ENCODE measurements at regions not wholly inside any gene's neighbourhood (a gene's known extent, or its start where the extent isn't known, plus 50 kb on each side); places are given as distances from the start of the nearest gene placed in this dataset.
"Not testable (repeated sequence)": the region's sequence is repeated elsewhere in the genome, so short reads cannot be mapped to it uniquely, and the experiment has no call there.

GRCh38 chr6:165184192-165184979 is 125.0 kb downstream of the C6orf118 start:
- H3K4me1 Mint-ChIP-seq, result no peaks in the 10 kb centered on the region

DNA sequence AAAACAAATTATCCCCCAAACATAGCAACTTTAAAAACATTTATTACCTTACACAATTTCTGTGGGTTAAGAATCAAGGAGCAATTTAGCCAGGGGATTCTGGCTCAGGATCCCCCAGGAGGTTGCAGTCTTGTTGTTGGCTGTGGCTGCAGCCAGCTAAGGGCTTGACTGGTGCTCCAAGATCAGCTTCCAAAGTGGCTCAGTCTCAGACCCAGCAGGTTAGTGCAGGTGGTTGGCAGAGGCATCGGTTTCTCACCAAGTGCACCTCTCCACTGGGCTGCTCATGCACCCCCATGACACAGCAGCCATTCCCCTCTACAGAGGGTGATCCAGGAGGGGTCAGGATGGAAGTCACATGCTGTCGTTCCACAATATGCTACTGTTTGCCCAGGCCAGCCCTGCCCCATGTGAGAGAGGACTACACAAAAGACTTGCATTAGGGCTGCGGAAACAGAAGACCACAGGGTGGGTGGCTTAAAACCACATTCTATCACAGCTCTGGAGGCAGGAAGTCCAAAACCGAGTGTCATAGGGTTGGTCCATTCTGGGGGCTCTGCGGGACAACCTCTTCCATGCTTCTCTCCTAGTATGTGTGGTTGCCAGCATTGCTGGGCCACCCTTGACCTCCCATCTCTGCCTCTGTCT is 125.8 kb downstream of the C6orf118 start:
- H3K9me3 Mint-ChIP-seq, result peaks cover 9% of the 10 kb centered on the region
- H3K4me3 Mint-ChIP-seq, result no peak overlapping the region
- H3K36me3 Mint-ChIP-seq, result no peaks in the 10 kb centered on the region
- no peak for DNase-seq
- H3K27me3 Mint-ChIP-seq, result no peaks in the 10 kb centered on the region
- H3K4me1 Mint-ChIP-seq, result no peaks in the 10 kb centered on the region
- no peak overlapping the region for H3K27ac Mint-ChIP-seq

More at GRCh38 chr6:165184192-165184979, 125.0 kb downstream of the C6orf118 start:
- H3K36me3 Mint-ChIP-seq, result no peaks in the 10 kb centered on the region
- no peak for DNase-seq
- H3K27me3 Mint-ChIP-seq, result no peaks in the 10 kb centered on the region
- H3K27ac Mint-ChIP-seq, result no peak overlapping the region
- H3K9me3 Mint-ChIP-seq, result peaks cover 9% of the 10 kb centered on the region
- H3K4me3 Mint-ChIP-seq, result no peak overlapping the region

DNA sequence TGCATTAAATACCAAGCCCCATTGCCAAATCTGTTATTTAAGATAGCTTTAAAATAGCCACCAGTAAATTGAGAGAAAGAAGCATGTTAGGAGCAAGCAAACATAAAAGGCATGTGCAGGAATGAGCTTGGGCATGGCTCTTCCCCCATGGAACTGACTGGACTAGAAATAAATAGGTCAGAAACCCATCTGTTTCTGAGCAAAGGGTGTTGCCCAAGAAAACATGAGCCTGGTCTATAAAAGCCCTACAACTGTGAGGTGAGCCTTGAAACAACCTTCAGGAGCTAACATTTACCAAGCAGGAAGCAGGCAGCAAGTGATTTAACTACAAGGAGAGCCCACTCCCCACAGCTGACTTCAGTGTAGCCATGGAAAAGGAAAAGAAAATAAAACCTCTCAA is 126.3 kb downstream of the C6orf118 start:
- Mint-ChIP-seq H3K27ac (no peak overlapping the region), H3K4me1 (no peaks in the 10 kb centered on the region), H3K27me3 (no peaks in the 10 kb centered on the region), H3K36me3 (no peaks in the 10 kb centered on the region), H3K9me3 (peaks cover 10% of the 10 kb centered on the region), H3K4me3 (no peak overlapping the region)
- DNase-seq, result no peak

DNA sequence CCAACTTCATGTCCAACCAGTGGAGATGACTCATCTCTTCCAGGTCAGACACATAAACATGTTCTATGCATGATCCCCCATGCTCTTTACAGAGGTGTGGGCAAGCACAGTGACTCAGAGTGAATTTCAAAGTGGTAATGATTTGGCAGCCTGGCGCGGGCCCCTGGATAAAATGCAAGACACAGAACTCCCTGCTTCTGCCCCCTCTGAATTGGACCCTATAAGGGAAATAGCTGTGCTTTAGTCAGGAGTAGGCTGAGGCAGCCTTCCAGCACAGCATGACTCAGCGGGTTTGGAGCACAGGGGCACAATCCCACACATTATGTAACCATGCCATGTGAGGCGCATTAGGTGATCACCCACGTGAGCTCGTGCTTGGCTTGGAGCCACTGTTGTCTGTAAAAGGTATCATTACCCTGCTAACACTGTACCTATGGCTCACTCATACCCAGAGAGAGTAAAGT is 127.4 kb downstream of the C6orf118 start:
- Mint-ChIP-seq H3K4me1 (no peaks in the 10 kb centered on the region), H3K27me3 (no peaks in the 10 kb centered on the region), H3K9me3 (peaks cover 10% of the 10 kb centered on the region), H3K4me3 (no peak overlapping the region), H3K27ac (no peak overlapping the region), H3K36me3 (no peaks in the 10 kb centered on the region)
- no peak for DNase-seq

GRCh38 chr6:165178056-165178455 is 131.3 kb downstream of the C6orf118 start:
- Mint-ChIP-seq H3K4me1 (no peaks in the 10 kb centered on the region), H3K27me3 (no peaks in the 10 kb centered on the region), H3K9me3 (peaks cover 11% of the 10 kb centered on the region), H3K27ac (no peak overlapping the region), H3K36me3 (no peaks in the 10 kb centered on the region), H3K4me3 (no peak overlapping the region)
- no peak for DNase-seq

GRCh38 chr6:165173484-165173883 is 135.9 kb downstream of the C6orf118 start:
- Mint-ChIP-seq H3K4me1 (no peaks in the 10 kb centered on the region), H3K27me3 (no peaks in the 10 kb centered on the region), H3K27ac (no peak overlapping the region), H3K4me3 (no peak overlapping the region), H3K36me3 (no peaks in the 10 kb centered on the region), H3K9me3 (peaks cover 8% of the 10 kb centered on the region)
- no peak for DNase-seq

GRCh38 chr6:165167861-165168260 is 141.5 kb downstream of the C6orf118 start:
- peaks cover 10% of the 10 kb centered on the region for H3K9me3 Mint-ChIP-seq
- no peaks in the 10 kb centered on the region for H3K27me3 Mint-ChIP-seq
- DNase-seq, result no peak
- H3K36me3 Mint-ChIP-seq, result no peaks in the 10 kb centered on the region
- no peaks in the 10 kb centered on the region for H3K4me1 Mint-ChIP-seq
- no peak overlapping the region for H3K27ac Mint-ChIP-seq
- no peak overlapping the region for H3K4me3 Mint-ChIP-seq

DNA sequence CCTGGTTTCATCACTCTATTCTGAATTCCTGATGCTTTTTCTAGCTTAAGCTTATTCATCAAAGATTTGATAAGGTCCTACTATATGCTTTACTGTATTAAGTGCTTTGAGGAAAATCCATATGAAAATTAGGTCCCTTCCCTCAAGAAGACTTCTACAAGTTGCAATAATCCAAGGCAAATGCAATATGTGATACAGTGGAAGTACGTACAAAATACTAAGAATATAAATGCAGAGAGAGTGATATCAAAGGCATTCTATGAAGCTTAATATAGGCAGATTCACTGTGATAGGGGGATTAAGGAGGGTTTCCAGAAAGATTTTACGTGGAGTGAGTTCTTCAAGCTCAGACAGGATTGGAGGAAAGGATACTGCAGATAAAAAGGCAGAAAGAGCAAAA is 142.1 kb downstream of the C6orf118 start:
- Mint-ChIP-seq H3K9me3 (peaks cover 12% of the 10 kb centered on the region), H3K36me3 (no peaks in the 10 kb centered on the region), H3K27me3 (no peaks in the 10 kb centered on the region), H3K4me1 (no peaks in the 10 kb centered on the region), H3K4me3 (no peak overlapping the region), H3K27ac (no peak overlapping the region)
- no peak for DNase-seq

GRCh38 chr6:165163519-165163918 is 145.9 kb downstream of the C6orf118 start:
- H3K4me3 Mint-ChIP-seq, result no peak overlapping the region
- no peaks in the 10 kb centered on the region for H3K4me1 Mint-ChIP-seq
- no peaks in the 10 kb centered on the region for H3K36me3 Mint-ChIP-seq
- peaks cover 7% of the 10 kb centered on the region for H3K9me3 Mint-ChIP-seq
- no peaks in the 10 kb centered on the region for H3K27me3 Mint-ChIP-seq
- no peak overlapping the region for H3K27ac Mint-ChIP-seq
- DNase-seq, result no peak

DNA sequence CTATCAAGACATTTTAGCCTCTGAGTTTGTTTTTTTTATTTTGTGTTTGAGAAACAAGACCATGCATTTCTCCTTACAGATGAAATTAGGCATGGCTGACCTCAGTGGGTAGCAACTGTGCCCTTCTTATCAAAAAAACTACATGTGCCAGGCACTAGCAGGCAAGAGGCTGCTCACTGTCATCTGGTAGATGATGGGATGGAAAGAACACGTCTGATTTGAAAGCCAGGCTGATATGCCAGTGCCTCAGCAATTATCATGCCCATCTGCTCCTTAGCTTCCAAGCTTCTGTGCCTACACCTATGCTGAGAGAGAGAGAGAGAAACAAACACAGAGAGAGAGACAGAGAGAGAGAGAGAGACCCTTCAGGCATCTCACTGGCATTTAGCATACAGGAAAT is 149.9 kb downstream of the C6orf118 start:
- Mint-ChIP-seq H3K27me3 (no peaks in the 10 kb centered on the region), H3K9me3 (peaks cover 6% of the 10 kb centered on the region), H3K4me1 (no peaks in the 10 kb centered on the region), H3K4me3 (no peak overlapping the region), H3K36me3 (no peaks in the 10 kb centered on the region), H3K27ac (no peak overlapping the region)
- no peak for DNase-seq

DNA sequence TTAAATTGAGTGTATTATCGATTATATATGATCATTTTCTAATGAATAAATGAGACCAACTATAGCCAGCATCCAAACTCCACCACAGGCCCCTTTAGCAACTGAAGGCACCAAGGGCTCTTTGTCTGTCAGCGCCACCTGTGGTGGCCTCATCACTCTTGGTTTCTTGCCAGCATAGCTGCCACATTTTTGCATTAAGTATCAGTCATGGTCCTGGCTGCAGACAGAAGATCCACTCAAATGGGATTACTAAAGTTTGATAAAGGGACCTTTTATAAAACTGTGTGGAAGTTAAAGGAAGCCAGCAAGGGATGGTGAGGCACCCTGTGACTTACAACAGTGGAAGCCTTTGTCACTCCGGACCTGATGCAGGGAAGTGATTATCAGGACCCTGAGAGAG is 162.9 kb downstream of the C6orf118 start:
- peaks cover 3% of the 10 kb centered on the region for H3K9me3 Mint-ChIP-seq
- H3K4me1 Mint-ChIP-seq, result no peaks in the 10 kb centered on the region
- H3K36me3 Mint-ChIP-seq, result no peaks in the 10 kb centered on the region
- DNase-seq, result no peak
- H3K4me3 Mint-ChIP-seq, result no peak overlapping the region
- H3K27ac Mint-ChIP-seq, result no peak overlapping the region
- H3K27me3 Mint-ChIP-seq, result no peaks in the 10 kb centered on the region

DNA sequence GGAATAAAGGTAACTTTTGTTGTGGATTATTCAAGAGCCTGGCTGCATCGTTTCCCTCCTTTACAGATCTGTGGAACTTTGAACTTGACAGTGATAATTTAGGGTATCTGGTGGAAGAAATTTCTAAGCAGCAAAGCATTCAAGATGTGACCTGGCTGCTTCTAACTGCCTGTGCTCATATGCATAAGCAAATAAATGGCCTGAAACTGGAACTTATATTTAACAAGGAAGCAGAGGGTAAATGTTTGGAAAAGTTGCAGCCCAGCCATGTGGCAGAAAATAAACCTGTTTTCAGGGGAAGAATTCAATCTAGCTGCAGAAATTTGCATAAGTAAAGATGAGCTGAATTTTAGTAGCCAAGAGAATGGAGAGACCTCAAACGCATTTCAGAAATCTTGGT is 173.5 kb downstream of the C6orf118 start:
- DNase-seq, result no peak
- Mint-ChIP-seq H3K9me3 (peaks cover 2% of the 10 kb centered on the region), H3K36me3 (no peaks in the 10 kb centered on the region), H3K4me1 (no peaks in the 10 kb centered on the region), H3K4me3 (no peak overlapping the region), H3K27me3 (no peaks in the 10 kb centered on the region), H3K27ac (no peak overlapping the region)

DNA sequence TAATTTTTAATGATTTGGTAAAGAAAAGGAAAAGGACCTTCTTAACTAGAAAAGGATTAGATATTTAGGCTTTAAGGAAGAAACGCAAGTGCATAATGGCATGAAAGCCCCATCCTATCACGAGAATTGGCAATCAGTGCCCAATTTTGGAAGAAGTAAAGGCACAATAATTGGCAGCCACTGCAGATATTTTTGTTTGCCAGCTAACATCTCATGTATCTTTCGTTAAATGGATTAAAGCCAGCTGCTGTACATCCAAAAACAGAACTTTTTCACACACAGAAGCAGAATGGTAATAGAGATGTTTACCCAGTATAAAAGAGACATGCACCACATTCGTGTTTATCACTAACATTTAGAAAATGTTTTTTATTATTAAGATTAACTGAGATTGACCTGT is 180.3 kb downstream of the C6orf118 start:
- peaks cover 10% of the 10 kb centered on the region for H3K9me3 Mint-ChIP-seq
- H3K27ac Mint-ChIP-seq, result no peak overlapping the region
- H3K4me1 Mint-ChIP-seq, result no peaks in the 10 kb centered on the region
- no peak overlapping the region for H3K4me3 Mint-ChIP-seq
- no peak for DNase-seq
- H3K27me3 Mint-ChIP-seq, result no peaks in the 10 kb centered on the region
- no peaks in the 10 kb centered on the region for H3K36me3 Mint-ChIP-seq

- H3K4me1 Mint-ChIP-seq, H3K4me3 Mint-ChIP-seq: not testable (repeated sequence)
Measured at GRCh38 chr6:165127743-165128142, 181.7 kb downstream of the C6orf118 start.

DNA sequence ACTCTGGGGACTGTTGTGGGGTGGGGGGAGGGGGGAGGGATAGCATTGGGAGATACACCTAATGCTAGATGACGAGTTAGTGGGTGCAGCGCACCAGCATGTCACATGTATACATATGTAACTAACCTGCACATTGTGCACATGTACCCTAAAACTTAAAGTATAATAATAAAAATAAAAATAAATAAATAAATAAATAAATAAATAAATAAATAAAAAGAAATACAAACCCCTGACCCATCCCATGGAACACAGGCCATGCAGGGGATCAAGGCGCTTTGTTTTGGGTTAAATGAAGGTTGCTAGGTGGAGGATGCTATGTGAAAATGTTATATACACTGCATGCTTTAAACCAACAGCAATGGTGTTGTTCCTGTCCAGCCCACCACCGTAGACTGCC is 184.7 kb downstream of the C6orf118 start:
- not testable (repeated sequence) for H3K9me3 Mint-ChIP-seq, H3K4me3 Mint-ChIP-seq

More at GRCh38 chr6:165127743-165128142, 181.7 kb downstream of the C6orf118 start:
- H3K27ac Mint-ChIP-seq, H3K9me3 Mint-ChIP-seq, H3K36me3 Mint-ChIP-seq, H3K27me3 Mint-ChIP-seq, DNase-seq: not testable (repeated sequence)

More for the DNA sequence above, 184.7 kb downstream of the C6orf118 start:
- H3K36me3 Mint-ChIP-seq, DNase-seq, H3K27ac Mint-ChIP-seq, H3K4me1 Mint-ChIP-seq, H3K27me3 Mint-ChIP-seq: not testable (repeated sequence)

All from activated naive CD8-positive, alpha-beta T cell treated with anti-CD3 and anti-CD28 coated beads for 36 hours (primary cell).